Transverse colon (tissue), 4 donors: ENCODE measurements at regions not wholly inside any gene's neighbourhood (a gene's known extent, or its start where the extent isn't known, plus 50 kb on each side); places are given as distances from the start of the nearest gene placed in this dataset.

Experiments used
- CTCF ChIP-seq, 5 experiments: fragments of 200-600 bp in 3 of 5; fragments of 450-650 bp in 2 of 5; sonication (generic) in 3 of 5; IDR thresholded peaks; 1 replicate in 2 of 5; 2 replicates in 3 of 5; pipeline ENCODE4 v1.5.1; 2016 to 2017; ENCODE audit warnings: antibody characterized with exemption in 5 of 5, inconsistent platforms in 3 of 5, mild to moderate bottlenecking in 2 of 5, moderate library complexity in 1 of 5
- POLR2A ChIP-seq: fragments of 450-650 bp; IDR thresholded peaks from one replicate; pipeline ENCODE4 v1.6.1; 2016; ENCODE audit warnings: antibody characterized with exemption, mild to moderate bottlenecking, moderate library complexity
- POLR2AphosphoS5 ChIP-seq, 3 donors: sonication (generic); formaldehyde crosslinking; IDR thresholded peaks; one replicate each; pipeline ENCODE4 v1.6.1; 2016; ENCODE audit warnings: antibody characterized with exemption in 3 of 3

GRCh38 chr13:78256484-78256883 lies 337.9 kb upstream of the EDNRB start:
- TF ChIP-seq POLR2AphosphoS5 (IDR thresholded peaks at IDR 0.05) (no peak), CTCF (IDR thresholded peaks at IDR 0.05) (no peak), POLR2A (no peak)
